ENCODE measurements at regions not wholly inside any gene's neighbourhood (a gene's known extent, or its start where the extent isn't known, plus 50 kb on each side); places are given as distances from the start of the nearest gene placed in this dataset.

DNA sequence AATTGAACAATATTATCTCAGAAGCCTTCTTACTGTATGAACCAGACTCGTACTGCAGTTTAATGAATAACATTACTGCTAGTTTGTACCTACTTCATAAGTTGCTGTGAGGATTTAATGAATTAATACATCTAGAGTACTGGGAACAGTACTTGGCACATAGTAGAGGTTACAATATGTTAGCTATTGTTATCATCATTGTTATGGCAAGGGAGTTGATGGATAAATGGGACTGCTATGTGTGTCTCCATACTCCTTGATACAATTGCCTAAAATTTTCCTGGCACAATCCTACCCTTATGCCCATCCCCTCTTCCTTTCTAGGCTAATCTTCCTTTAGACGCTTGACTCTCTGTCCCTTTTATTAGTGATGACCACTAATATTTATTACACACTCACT, 473.6 kb downstream of the MCTP2 start:
- no peaks in the 10 kb centered on the region for H3K4me1 ChIP-seq (ENCODE audit: low read length)
- H3K36me3 ChIP-seq (replicated peaks; ENCODE audit: insufficient read depth, low read length), result no peaks in the 10 kb centered on the region
- TF ChIP-seq CTCF (IDR thresholded peaks at IDR 0.05; ENCODE audit: low read length) (no peak), EZH2 (optimal IDR thresholded peaks at IDR 0.05; ENCODE audit: low read depth, low read length) (no peak), EZH2phosphoT487 (IDR thresholded peaks at IDR 0.05; ENCODE audit: low read length) (no peak)
- no peaks in the 10 kb centered on the region for H3K79me2 ChIP-seq (ENCODE audit: low read length)
- no peak overlapping the region for H3K4me3 ChIP-seq (ENCODE audit: low read length)
- H3F3A ChIP-seq (ENCODE audit: insufficient read depth, low read length), result no peaks in the 10 kb centered on the region
- DNase-seq, result no peak
- H3K9ac ChIP-seq (ENCODE audit: low read length), result no peak overlapping the region
- H3K4me2 ChIP-seq (ENCODE audit: low read depth, low read length), result no peak overlapping the region
- no peaks in the 10 kb centered on the region for H3K27me3 ChIP-seq (replicated peaks; ENCODE audit: insufficient read depth, low read length)
- H3K9me3 ChIP-seq (replicated peaks; ENCODE audit: insufficient read depth, low read length), result no peaks in the 10 kb centered on the region
- H3K9me2 ChIP-seq (replicated peaks; ENCODE audit: insufficient read depth, low read length), result no peaks in the 10 kb centered on the region
- H4K20me1 ChIP-seq (ENCODE audit: insufficient read depth, low read length), result no peaks in the 10 kb centered on the region
- H3K27ac ChIP-seq (ENCODE audit: low read length), result no peak overlapping the region
- H2AFZ ChIP-seq (ENCODE audit: low read length), result no peak overlapping the region

GRCh38 chr15:94709319-94709718, 478.0 kb downstream of the MCTP2 start:
- no peaks in the 10 kb centered on the region for H3K4me1 ChIP-seq (ENCODE audit: low read length)
- H3K9me3 ChIP-seq (replicated peaks; ENCODE audit: insufficient read depth, low read length), result no peaks in the 10 kb centered on the region
- H3K27me3 ChIP-seq (replicated peaks; ENCODE audit: insufficient read depth, low read length), result no peaks in the 10 kb centered on the region
- H3F3A ChIP-seq (ENCODE audit: insufficient read depth, low read length), result no peaks in the 10 kb centered on the region
- TF ChIP-seq EZH2 (optimal IDR thresholded peaks at IDR 0.05; ENCODE audit: low read depth, low read length) (no peak), EZH2phosphoT487 (IDR thresholded peaks at IDR 0.05; ENCODE audit: low read length) (no peak), CTCF (IDR thresholded peaks at IDR 0.05; ENCODE audit: low read length) (no peak)
- H3K27ac ChIP-seq (ENCODE audit: low read length), result no peak overlapping the region
- H3K9ac ChIP-seq (ENCODE audit: low read length), result no peak overlapping the region
- H3K4me3 ChIP-seq (ENCODE audit: low read length), result no peak overlapping the region
- no peaks in the 10 kb centered on the region for H3K9me2 ChIP-seq (replicated peaks; ENCODE audit: insufficient read depth, low read length)
- H2AFZ ChIP-seq (ENCODE audit: low read length), result no peak overlapping the region
- no peaks in the 10 kb centered on the region for H4K20me1 ChIP-seq (ENCODE audit: insufficient read depth, low read length)
- H3K79me2 ChIP-seq (ENCODE audit: low read length), result no peaks in the 10 kb centered on the region
- no peak overlapping the region for H3K4me2 ChIP-seq (ENCODE audit: low read depth, low read length)
- H3K36me3 ChIP-seq (replicated peaks; ENCODE audit: insufficient read depth, low read length), result no peaks in the 10 kb centered on the region
- no peak for DNase-seq

DNA sequence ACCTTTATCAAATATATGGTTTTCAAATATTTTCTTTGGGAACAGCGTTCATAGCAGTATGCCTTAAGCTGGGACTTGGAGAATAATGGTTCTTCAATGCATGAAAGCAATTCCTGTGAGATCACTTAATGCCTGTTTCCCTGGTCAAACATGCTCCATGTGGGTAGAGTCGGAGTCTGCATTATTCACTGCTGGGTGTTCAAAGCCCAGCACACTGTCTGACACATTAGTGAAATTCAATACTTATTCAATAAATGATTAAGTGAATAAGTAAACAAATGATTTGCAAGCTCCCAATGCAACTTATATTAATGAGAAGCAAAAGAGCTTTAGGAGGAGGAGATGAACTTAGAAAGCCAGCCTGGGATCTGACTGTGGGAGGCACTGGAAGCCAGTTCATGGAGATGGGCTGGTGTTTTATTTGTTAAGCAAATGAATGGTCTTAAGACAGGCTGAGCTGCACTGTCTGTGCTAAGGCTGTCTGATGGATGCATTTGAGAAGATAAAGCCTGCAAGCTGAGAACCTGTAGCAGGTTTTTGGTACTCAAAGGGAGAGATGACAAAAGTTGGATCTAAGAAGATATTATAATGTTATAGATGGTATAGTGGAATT, 490.8 kb downstream of the MCTP2 start:
- H3K36me3 ChIP-seq (replicated peaks; ENCODE audit: insufficient read depth, low read length), result no peaks in the 10 kb centered on the region
- H4K20me1 ChIP-seq (ENCODE audit: insufficient read depth, low read length), result no peaks in the 10 kb centered on the region
- no peaks in the 10 kb centered on the region for H3K4me1 ChIP-seq (ENCODE audit: low read length)
- no peaks in the 10 kb centered on the region for H3K9me3 ChIP-seq (replicated peaks; ENCODE audit: insufficient read depth, low read length)
- H3K27ac ChIP-seq (ENCODE audit: low read length), result no peak overlapping the region
- H3K4me2 ChIP-seq (ENCODE audit: low read depth, low read length), result no peak overlapping the region
- no peak for TF ChIP-seq EZH2 (optimal IDR thresholded peaks at IDR 0.05; ENCODE audit: low read depth, low read length)
- TF ChIP-seq CTCF (IDR thresholded peaks at IDR 0.05; ENCODE audit: low read length), result no peak
- no peak for TF ChIP-seq EZH2phosphoT487 (IDR thresholded peaks at IDR 0.05; ENCODE audit: low read length)
- H3K79me2 ChIP-seq (ENCODE audit: low read length), result no peaks in the 10 kb centered on the region
- H3F3A ChIP-seq (ENCODE audit: insufficient read depth, low read length), result no peaks in the 10 kb centered on the region
- no peak overlapping the region for H3K9ac ChIP-seq (ENCODE audit: low read length)
- no peaks in the 10 kb centered on the region for H3K27me3 ChIP-seq (replicated peaks; ENCODE audit: insufficient read depth, low read length)
- no peaks in the 10 kb centered on the region for H3K9me2 ChIP-seq (replicated peaks; ENCODE audit: insufficient read depth, low read length)
- DNase-seq, result no peak
- no peak overlapping the region for H3K4me3 ChIP-seq (ENCODE audit: low read length)
- no peak overlapping the region for H2AFZ ChIP-seq (ENCODE audit: low read length)

Data from MM.1S (cell line).